OCI-LY1 (cell line): ENCODE measurements at regions not wholly inside any gene's neighbourhood (a gene's known extent, or its start where the extent isn't known, plus 50 kb on each side); places are given as distances from the start of the nearest gene placed in this dataset.

ENCODE experiments used
- EZH2 ChIP-seq: fragments of 200-600 bp; sonication (generic), shearing (Covaris generic); IDR thresholded peaks from 2 replicates; pipeline ENCODE4 v1.8.0; 2017; ENCODE audit warnings: borderline replicate concordance, mixed run types, mild to moderate bottlenecking, antibody characterized with exemption, low read length, moderate library complexity, mixed read lengths
- TF ChIP-seq, protein P1 (sequence below): fragments of 200-600 bp; sonication (generic), shearing (Covaris generic); IDR thresholded peaks from 2 replicates; pipeline ENCODE4 v1.5.1; 2017; ENCODE audit warnings: mild to moderate bottlenecking, antibody characterized with exemption, low read length, moderate library complexity, mixed read lengths

DNA sequence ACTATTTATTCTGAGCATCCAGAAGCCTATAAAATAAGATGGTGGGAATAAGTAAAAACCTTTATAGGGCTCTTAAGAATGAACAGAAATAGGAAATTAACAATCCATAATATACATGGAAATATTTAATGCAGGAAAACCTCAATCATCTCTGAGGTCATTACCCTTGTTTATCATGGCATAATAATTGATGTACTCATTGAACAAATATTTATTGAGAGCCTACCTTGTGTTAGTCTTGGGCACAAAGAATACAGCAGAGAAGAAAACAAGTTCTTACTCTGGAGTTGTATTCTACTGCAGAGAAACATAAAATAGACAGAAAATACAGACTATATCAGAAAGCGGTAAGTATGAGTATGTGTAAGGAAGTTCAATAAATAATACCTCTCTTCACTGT is 167.2 kb downstream of the COX18 start:
- TF ChIP-seq, protein P1, sequence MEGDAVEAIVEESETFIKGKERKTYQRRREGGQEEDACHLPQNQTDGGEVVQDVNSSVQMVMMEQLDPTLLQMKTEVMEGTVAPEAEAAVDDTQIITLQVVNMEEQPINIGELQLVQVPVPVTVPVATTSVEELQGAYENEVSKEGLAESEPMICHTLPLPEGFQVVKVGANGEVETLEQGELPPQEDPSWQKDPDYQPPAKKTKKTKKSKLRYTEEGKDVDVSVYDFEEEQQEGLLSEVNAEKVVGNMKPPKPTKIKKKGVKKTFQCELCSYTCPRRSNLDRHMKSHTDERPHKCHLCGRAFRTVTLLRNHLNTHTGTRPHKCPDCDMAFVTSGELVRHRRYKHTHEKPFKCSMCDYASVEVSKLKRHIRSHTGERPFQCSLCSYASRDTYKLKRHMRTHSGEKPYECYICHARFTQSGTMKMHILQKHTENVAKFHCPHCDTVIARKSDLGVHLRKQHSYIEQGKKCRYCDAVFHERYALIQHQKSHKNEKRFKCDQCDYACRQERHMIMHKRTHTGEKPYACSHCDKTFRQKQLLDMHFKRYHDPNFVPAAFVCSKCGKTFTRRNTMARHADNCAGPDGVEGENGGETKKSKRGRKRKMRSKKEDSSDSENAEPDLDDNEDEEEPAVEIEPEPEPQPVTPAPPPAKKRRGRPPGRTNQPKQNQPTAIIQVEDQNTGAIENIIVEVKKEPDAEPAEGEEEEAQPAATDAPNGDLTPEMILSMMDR, result no peak
- TF ChIP-seq EZH2, result no peak
